ENCODE measurements at regions not wholly inside any gene's neighbourhood (a gene's known extent, or its start where the extent isn't known, plus 50 kb on each side); places are given as distances from the start of the nearest gene placed in this dataset.

- Mint-ChIP-seq H3K36me3 (ENCODE audit: low read depth) (0 out of 3 replicates have a peak, but pooled peaks cover 2% of the 10 kb centered on the region), H3K27me3 (ENCODE audit: insufficient read depth, low read depth, poor library complexity) (no peaks in the 10 kb centered on the region)
These were observed 229.3 kb upstream of the ECI2 start for GRCh38 chr6:4364711-4365110.

GRCh38 chr6:4364172-4364571, 228.8 kb upstream of the ECI2 start:
- H3K27ac Mint-ChIP-seq: no peak overlapping the region

More at GRCh38 chr6:4364711-4365110, 229.3 kb upstream of the ECI2 start:
- no peak overlapping the region for H3K4me3 ChIP-seq
- no peaks in the 10 kb centered on the region for H3K4me1 ChIP-seq (ENCODE audit: insufficient read depth)
- no peak overlapping the region for H3K27ac Mint-ChIP-seq
- no peaks in the 10 kb centered on the region for H3K9me3 Mint-ChIP-seq
- no peak overlapping the region for H3K4me3 Mint-ChIP-seq
- no peak overlapping the region for H3K4me2 ChIP-seq
- no peak overlapping the region for H2AFZ ChIP-seq
- H3K36me3 ChIP-seq (ENCODE audit: insufficient read depth): no peaks in the 10 kb centered on the region
- H3K27me3 ChIP-seq (ENCODE audit: insufficient read depth): no peaks in the 10 kb centered on the region
- DNase-seq (ENCODE audit: low spot score): no peak
- no peaks in the 10 kb centered on the region for H3K9me2 ChIP-seq (ENCODE audit: insufficient read depth)
- no peaks in the 10 kb centered on the region for H3K79me2 ChIP-seq (replicated peaks; ENCODE audit: insufficient read depth)
- H3K4me1 Mint-ChIP-seq: peaks cover 5% of the 10 kb centered on the region; the same call in 2 of the 3 replicates
- no peak for ATAC-seq
- no peak for TF ChIP-seq EZH2 (IDR thresholded peaks at IDR 0.05; ENCODE audit: low read depth, unreplicated experiment)
- TF ChIP-seq ETS1 (IDR thresholded peaks at IDR 0.05): no peak
- no peak for TF ChIP-seq REST (IDR thresholded peaks at IDR 0.05; ENCODE audit: unreplicated experiment)
- H3F3A ChIP-seq (replicated peaks; ENCODE audit: low read depth): no peaks in the 10 kb centered on the region
- H4K20me1 ChIP-seq (replicated peaks; ENCODE audit: insufficient read depth): no peaks in the 10 kb centered on the region
- H3K27ac ChIP-seq (ENCODE audit: low read depth): no peak overlapping the region

More at GRCh38 chr6:4364172-4364571, 228.8 kb upstream of the ECI2 start:
- no peaks in the 10 kb centered on the region for H3K36me3 ChIP-seq (ENCODE audit: insufficient read depth)
- no peak for DNase-seq (ENCODE audit: low spot score)
- H3K27me3 Mint-ChIP-seq (ENCODE audit: insufficient read depth, low read depth, poor library complexity): peaks cover 3% of the 10 kb centered on the region
- no peak overlapping the region for H3K4me2 ChIP-seq
- no peak overlapping the region for H3K27ac ChIP-seq (ENCODE audit: low read depth)
- no peaks in the 10 kb centered on the region for H3F3A ChIP-seq (replicated peaks; ENCODE audit: low read depth)
- H2AFZ ChIP-seq: no peak overlapping the region
- no peaks in the 10 kb centered on the region for H3K79me2 ChIP-seq (replicated peaks; ENCODE audit: insufficient read depth)
- TF ChIP-seq STAT1 (IDR thresholded peaks at IDR 0.05; ENCODE audit: unreplicated experiment) (no peak), EZH2phosphoT487 (IDR thresholded peaks at IDR 0.05; ENCODE audit: unreplicated experiment) (no peak), ZNF114 (CRISPR knock-in tag; IDR thresholded peaks at IDR 0.05) (no peak), NANOG (IDR thresholded peaks at IDR 0.05; ENCODE audit: borderline replicate concordance) (no peak), ZNF331 (CRISPR knock-in tag; IDR thresholded peaks at IDR 0.05; ENCODE audit: low read depth) (no peak), CTCF (conservative IDR thresholded peaks at IDR 0.05; ENCODE audit: low read depth in 2 of 2) (no peak), POLR2AphosphoS5 (IDR thresholded peaks at IDR 0.05; ENCODE audit: low read depth) (no peak)
- no peaks in the 10 kb centered on the region for H3K9me3 Mint-ChIP-seq
- no peak overlapping the region for H3K4me3 Mint-ChIP-seq
- no peaks in the 10 kb centered on the region for H3K27me3 ChIP-seq (ENCODE audit: insufficient read depth)
- no peaks in the 10 kb centered on the region for H3K9me2 ChIP-seq (ENCODE audit: insufficient read depth)
- H3K4me3 ChIP-seq: no peak overlapping the region
- H3K36me3 Mint-ChIP-seq (ENCODE audit: low read depth): 0 out of 3 replicates have a peak, but pooled peaks cover 2% of the 10 kb centered on the region
- H4K20me1 ChIP-seq (replicated peaks; ENCODE audit: insufficient read depth): no peaks in the 10 kb centered on the region
- no peak for ATAC-seq
- H3K4me1 Mint-ChIP-seq: peaks cover 5% of the 10 kb centered on the region; the same call in 2 of the 3 replicates
- no peaks in the 10 kb centered on the region for H3K4me1 ChIP-seq (ENCODE audit: insufficient read depth)

Measured in GM23338 (cell line).